Pancreas (tissue), 10 donors: ENCODE measurements at regions not wholly inside any gene's neighbourhood (a gene's known extent, or its start where the extent isn't known, plus 50 kb on each side); places are given as distances from the start of the nearest gene placed in this dataset.

Experiments
- ATAC-seq, 4 donors: fragments of 200-7000 bp; cut with Tn5 transposase; one replicate each; pipeline versions ENCODE4 v1.8.0 to v1.9.1; 2020; ENCODE audit warnings: mild to moderate bottlenecking in 4 of 4, moderate library complexity in 4 of 4
- DNase-seq, 6 donors: peaks; one replicate each; pipeline ENCODE4 v3.0.0-alpha.2; 2020
- FAIRE-seq: peaks from 2 replicates; lab custom pipeline; 2012; peaks lifted over from hg19 to GRCh38; lab: Jason Lieb, UNC
- H3K27ac ChIP-seq, 4 donors: fragments of 200-600 bp; sonication (generic); 1 replicate in 3 of 4; 2 replicates in 1 of 4; pipeline versions ENCODE4 v1.5.0 to v1.8.0; 2020
- H3K27me3 ChIP-seq, 4 donors: fragments of 200-600 bp; one replicate each; pipeline ENCODE4 v1.8.0; 2021
- H3K36me3 ChIP-seq, 3 donors: fragments of 200-600 bp; sonication (generic) in 1 of 3; one replicate each; pipeline versions ENCODE4 v1.5.0 to v1.8.0; 2020 to 2021
- H3K4me1 ChIP-seq, 3 donors: fragments of 200-600 bp; one replicate each; pipeline ENCODE4 v1.8.0; 2021
- H3K4me3 ChIP-seq, 4 donors: fragments of 200-600 bp; sonication (generic) in 2 of 4; one replicate each; pipeline versions ENCODE4 v1.5.0 to v1.8.0; 2020 to 2021
- H3K9me3 ChIP-seq, 4 donors: fragments of 200-600 bp; one replicate each; pipeline ENCODE4 v1.8.0; 2021
- CTCF ChIP-seq, 4 donors: fragments of 200-600 bp; sonication (generic) in 3 of 4; IDR thresholded peaks; one replicate each; pipeline versions ENCODE4 v1.5.0 to v1.8.0; 2021; ENCODE audit warnings: antibody characterized with exemption in 4 of 4
- WGBS, 2 donors: extraction: QIAGEN DNeasy Blood & Tissue Kit; methylation state at CpG; one replicate each; pipeline ENCODE4 v1.1.7; 2013; 5-methylcytosine and 5-hydroxymethylcytosine counted together
- intact Hi-C, 3 donors: fragments of 100-400 bp; cut with DNase I; formaldehyde crosslinking; loops; one replicate each; pipeline versions ENCODE4 v1.11.1 to v1.14.2; 2022
- donor health status: healthy with polysubstance abuse.
- donor health status: DM: no; HTN: no; CAD: no; lungs with moderate emphysema.
- donor health status: DM: no; HTN: no; CAD: no.
- donor health status: control.
- donor health status: control.
- donor health status: Bipolar disorder and iron deficiency.
- donor health status: DM: yes; HTN: yes; CAD: no.
- donor health status: DM: no; HTN: no; CAD: no.
- donor health status: DM: no; HTN: no; CAD: no.
- donor health status: DM: yes; HTN: yes; CAD: no.

GRCh38 chrX:88863726-88864125 lies 116.7 kb downstream of the CPXCR1 start:
- DNase-seq (peak in 1 of 6 donors; percentile 50), FAIRE-seq (no peak), ATAC-seq (no peak)
- TF ChIP-seq CTCF (IDR thresholded peaks at IDR 0.05): no peak
- no peaks in the 10 kb centered on the region for H3K4me1 ChIP-seq
- H3K27ac ChIP-seq: no peak overlapping the region
- H3K27me3 ChIP-seq: peaks cover 0 to 11% (median 0%) of the 10 kb centered on the region in 4 donors
- intact Hi-C loops: no loop called here
- no peak overlapping the region for H3K4me3 ChIP-seq
- no peaks in the 10 kb centered on the region for H3K9me3 ChIP-seq
- WGBS, 2 donors: 86 to 91% methylated on average over 18 to 29 of the region's 29 CpGs
- H3K36me3 ChIP-seq: no peaks in the 10 kb centered on the region

GRCh38 chrX:88865634-88866033 lies 118.6 kb downstream of the CPXCR1 start:
- Histone ChIP-seq H3K4me1 (no peaks in the 10 kb centered on the region), H3K4me3 (no peak overlapping the region), H3K9me3 (no peaks in the 10 kb centered on the region), H3K36me3 (no peaks in the 10 kb centered on the region), H3K27ac (no peak overlapping the region), H3K27me3 (peaks cover 0 to 12% (median 0%) of the 10 kb centered on the region in 4 donors)
- FAIRE-seq (no peak), ATAC-seq (no peak), DNase-seq (no peak)
- no peak for TF ChIP-seq CTCF (IDR thresholded peaks at IDR 0.05)
- WGBS, 2 donors: 63 to 70% methylated on average over 6 of the region's 6 CpGs
- intact Hi-C loops: no loop called here

DNA sequence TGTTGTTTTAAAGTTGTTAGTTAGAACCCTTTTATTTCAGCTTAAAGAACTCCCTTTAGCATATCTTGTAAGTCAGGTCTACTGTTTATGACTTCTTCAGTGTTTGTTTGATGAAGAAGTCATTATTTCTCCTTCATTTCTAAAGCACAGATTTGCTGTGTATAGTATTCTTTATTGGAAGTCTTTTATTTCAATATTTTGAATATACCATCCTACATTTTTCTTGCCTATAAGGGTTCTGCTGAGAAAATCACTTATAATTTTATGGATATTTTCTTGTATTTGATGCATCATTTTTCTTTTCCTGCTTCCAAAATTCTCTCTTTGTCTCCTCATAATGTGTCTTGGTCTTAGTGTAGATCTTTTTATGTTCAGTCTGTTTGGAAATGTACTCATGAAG lies 134.5 kb downstream of the CPXCR1 start:
- H3K9me3 ChIP-seq: no peaks in the 10 kb centered on the region
- H3K36me3 ChIP-seq: no peaks in the 10 kb centered on the region
- H3K27me3 ChIP-seq: peaks cover 0 to 5% (median 2%) of the 10 kb centered on the region in 4 donors
- no peak for ATAC-seq
- no peaks in the 10 kb centered on the region for H3K4me1 ChIP-seq
- no peak for TF ChIP-seq CTCF (IDR thresholded peaks at IDR 0.05)
- FAIRE-seq: peak; percentile 45
- H3K4me3 ChIP-seq: no peak overlapping the region
- H3K27ac ChIP-seq: no peak overlapping the region
- DNase-seq: no peak
- intact Hi-C loops: no loop called here

- 51 to 53% methylated on average over 3 of the region's 3 CpGs for WGBS, 2 donors
- ATAC-seq (no peak), FAIRE-seq (no peak), DNase-seq (no peak)
- TF ChIP-seq CTCF (IDR thresholded peaks at IDR 0.05): no peak
- Histone ChIP-seq H3K27ac (no peak overlapping the region), H3K4me1 (no peaks in the 10 kb centered on the region), H3K27me3 (peaks cover 0 to 5% (median 2%) of the 10 kb centered on the region in 4 donors), H3K36me3 (no peaks in the 10 kb centered on the region), H3K9me3 (no peaks in the 10 kb centered on the region), H3K4me3 (no peak overlapping the region)
- intact Hi-C loops: no loop called here
These were observed 136.2 kb downstream of the CPXCR1 start for GRCh38 chrX:88883200-88883599.

DNA sequence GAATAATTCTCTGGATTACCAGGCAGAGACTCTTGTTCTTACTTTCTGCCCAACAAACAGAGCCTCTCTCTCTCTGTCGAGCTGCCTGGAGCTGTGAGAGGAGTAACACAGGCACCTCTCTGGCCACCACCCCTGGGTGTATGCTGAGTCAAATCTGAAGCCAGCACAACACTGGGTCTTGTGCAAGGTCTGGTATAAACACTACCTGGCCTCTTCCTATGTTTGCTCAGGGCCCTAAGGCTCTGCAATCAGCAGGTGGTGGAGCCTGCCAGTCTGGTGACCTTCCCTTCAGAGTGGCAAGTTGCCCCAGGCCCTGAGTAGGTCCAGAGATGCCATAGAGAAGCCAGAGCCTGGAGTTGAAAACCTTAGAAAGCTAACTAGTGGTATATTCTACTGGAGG lies 139.9 kb downstream of the CPXCR1 start:
- intact Hi-C loops: no loop called here
- no peak overlapping the region for H3K4me3 ChIP-seq
- WGBS, 2 donors: 42 to 44% methylated on average over 1 of the region's 1 CpG
- no peaks in the 10 kb centered on the region for H3K36me3 ChIP-seq
- peaks cover 0 to 4% (median 1%) of the 10 kb centered on the region in 4 donors for H3K27me3 ChIP-seq
- TF ChIP-seq CTCF (IDR thresholded peaks at IDR 0.05): no peak
- no peak overlapping the region for H3K27ac ChIP-seq
- FAIRE-seq (no peak), DNase-seq (peak in 2 of 6 donors; percentile 6 to 17), ATAC-seq (peak in 2 of 4 donors; percentile 43 to 47)
- no peaks in the 10 kb centered on the region for H3K9me3 ChIP-seq
- no peaks in the 10 kb centered on the region for H3K4me1 ChIP-seq
